ENCODE measurements at regions not wholly inside any gene's neighbourhood (a gene's known extent, or its start where the extent isn't known, plus 50 kb on each side); places are given as distances from the start of the nearest gene placed in this dataset.
"Not testable (repeated sequence)": the region's sequence is repeated elsewhere in the genome, so short reads cannot be mapped to it uniquely, and the experiment has no call there.

DNA sequence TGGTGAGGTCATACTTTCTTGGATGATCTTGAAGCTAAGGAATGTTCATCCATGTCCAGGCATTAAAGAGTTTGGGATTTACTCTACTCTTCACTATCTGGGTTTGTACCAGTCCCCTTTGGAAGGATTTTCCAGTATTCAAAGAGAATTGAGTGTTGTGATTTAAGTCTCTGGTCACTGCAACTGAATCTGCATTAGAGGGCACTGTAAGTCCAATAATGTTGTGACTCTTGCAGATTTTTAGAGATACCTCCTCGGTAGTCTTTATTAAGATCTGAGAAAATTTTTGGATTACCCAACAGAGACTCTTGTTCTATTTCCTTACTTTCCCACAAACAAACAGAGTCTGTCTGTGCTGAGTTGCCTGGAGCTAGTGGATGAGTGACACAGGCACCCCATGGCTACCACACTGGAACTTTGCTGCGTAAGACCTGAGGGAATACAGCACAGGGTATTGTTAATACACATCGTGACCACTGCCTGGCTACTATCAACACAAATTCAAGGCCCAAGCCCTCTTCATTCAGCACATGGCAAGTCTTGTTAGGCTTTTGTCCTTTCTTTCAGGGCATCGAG is 357.1 kb upstream of the KLHL4 start:
- Histone ChIP-seq H3K36me3 (no peaks in the 10 kb centered on the region), H3K27ac (no peak overlapping the region), H3K4me3 (no peak overlapping the region), H3K9me3 (no peaks in the 10 kb centered on the region), H3K27me3 (no peaks in the 10 kb centered on the region), H3K4me1 (no peaks in the 10 kb centered on the region)
- WGBS, 2 donors: 65 to 78% methylated on average over 4 of the region's 4 CpGs
- no peak for DNase-seq
- TF ChIP-seq, protein P1, sequence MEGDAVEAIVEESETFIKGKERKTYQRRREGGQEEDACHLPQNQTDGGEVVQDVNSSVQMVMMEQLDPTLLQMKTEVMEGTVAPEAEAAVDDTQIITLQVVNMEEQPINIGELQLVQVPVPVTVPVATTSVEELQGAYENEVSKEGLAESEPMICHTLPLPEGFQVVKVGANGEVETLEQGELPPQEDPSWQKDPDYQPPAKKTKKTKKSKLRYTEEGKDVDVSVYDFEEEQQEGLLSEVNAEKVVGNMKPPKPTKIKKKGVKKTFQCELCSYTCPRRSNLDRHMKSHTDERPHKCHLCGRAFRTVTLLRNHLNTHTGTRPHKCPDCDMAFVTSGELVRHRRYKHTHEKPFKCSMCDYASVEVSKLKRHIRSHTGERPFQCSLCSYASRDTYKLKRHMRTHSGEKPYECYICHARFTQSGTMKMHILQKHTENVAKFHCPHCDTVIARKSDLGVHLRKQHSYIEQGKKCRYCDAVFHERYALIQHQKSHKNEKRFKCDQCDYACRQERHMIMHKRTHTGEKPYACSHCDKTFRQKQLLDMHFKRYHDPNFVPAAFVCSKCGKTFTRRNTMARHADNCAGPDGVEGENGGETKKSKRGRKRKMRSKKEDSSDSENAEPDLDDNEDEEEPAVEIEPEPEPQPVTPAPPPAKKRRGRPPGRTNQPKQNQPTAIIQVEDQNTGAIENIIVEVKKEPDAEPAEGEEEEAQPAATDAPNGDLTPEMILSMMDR (IDR thresholded peaks at IDR 0.05): no peak
- TF ChIP-seq POLR2A (IDR thresholded peaks at IDR 0.05): no peak
- TF ChIP-seq POLR2AphosphoS5 (IDR thresholded peaks at IDR 0.05): no peak
- TF ChIP-seq EP300 (IDR thresholded peaks at IDR 0.05): no peak
- intact Hi-C loops (cut with DNase I): no loop called here

DNA sequence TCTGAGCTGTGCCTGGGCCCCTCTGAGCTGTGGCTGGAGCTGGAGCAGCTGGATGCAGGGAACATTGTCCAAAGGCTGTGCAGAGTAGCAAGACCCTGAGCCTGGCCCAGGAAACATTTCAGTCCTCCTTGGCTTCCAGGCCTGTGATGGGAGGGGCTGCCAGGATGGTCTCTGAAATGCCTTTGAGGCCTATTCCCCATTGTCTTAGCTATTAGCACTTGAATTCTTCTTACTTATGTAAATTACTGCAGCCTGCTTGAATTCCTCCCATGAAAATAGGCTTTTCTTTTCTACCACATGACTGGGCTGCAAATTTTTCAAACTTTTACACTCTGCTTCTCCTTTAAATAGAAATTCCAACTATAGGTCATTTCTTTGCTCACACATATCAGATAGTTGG is 349.8 kb upstream of the KLHL4 start:
- Histone ChIP-seq H3K9me3 (no peaks in the 10 kb centered on the region), H3K27ac (no peak overlapping the region), H3K36me3 (no peaks in the 10 kb centered on the region), H3K4me3 (no peak overlapping the region), H3K4me1 (no peaks in the 10 kb centered on the region), H3K27me3 (no peaks in the 10 kb centered on the region)
- intact Hi-C loops (cut with DNase I): no loop called here
- TF ChIP-seq POLR2A (IDR thresholded peaks at IDR 0.05) (no peak), POLR2AphosphoS5 (IDR thresholded peaks at IDR 0.05) (no peak), EP300 (IDR thresholded peaks at IDR 0.05) (no peak)
- TF ChIP-seq, protein P1 (IDR thresholded peaks at IDR 0.05): no peak
- DNase-seq: no peak

DNA sequence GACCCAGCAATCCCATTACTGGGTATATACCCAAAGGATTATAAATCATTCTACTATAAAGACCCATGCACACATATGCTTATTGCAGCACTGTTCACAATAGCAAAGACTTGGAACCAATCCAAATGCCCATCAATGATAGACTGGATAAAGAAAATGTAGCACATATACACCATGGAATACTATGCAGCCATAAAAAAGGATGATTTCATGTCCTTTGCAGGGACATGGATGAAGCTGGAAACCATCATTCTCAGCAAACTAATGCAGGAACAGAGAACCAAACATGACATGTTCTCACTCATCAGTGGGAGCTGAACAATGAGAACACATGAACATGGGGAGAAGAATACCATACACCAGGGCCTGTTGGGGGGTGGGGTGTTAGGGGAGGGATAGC is 339.6 kb upstream of the KLHL4 start:
- H3K36me3 ChIP-seq; H3K4me3 ChIP-seq; H3K9me3 ChIP-seq; H3K27me3 ChIP-seq; intact Hi-C loops (cut with DNase I); H3K27ac ChIP-seq; H3K4me1 ChIP-seq; DNase-seq: not testable (repeated sequence)

Small RNA genes in the stretch of these regions (small RNA-seq; reads per million reads assigned to genes)
- 0 to 0.06 (median 0) reads per million in 3 donors for gene RF00279
- 0 reads per million in 3 donors for gene Z82210.1

Measured in sigmoid colon (tissue), 6 donors.